HL-60 (cell line): ENCODE measurements at regions not wholly inside any gene's neighbourhood (a gene's known extent, or its start where the extent isn't known, plus 50 kb on each side); places are given as distances from the start of the nearest gene placed in this dataset.

Experiments used
- DNase-seq, 2 experiments: peaks; one replicate each; pipeline ENCODE4 v3.0.0-alpha.2; 2010 to 2020; ENCODE audit warnings: low read depth in 1 of 2, low spot score in 1 of 2
- H3K27ac ChIP-seq: fragments of 250-450 bp; sonication (Bioruptor Pico); replicated peaks from 2 replicates; pipeline ENCODE4 v1.5.1; 2020; ENCODE audit warnings: mild to moderate bottlenecking, moderate library complexity
- H3K27me3 ChIP-seq: fragments of 250-450 bp; sonication (Bioruptor Pico); 2 replicates; pipeline ENCODE4 v1.5.1; 2021; ENCODE audit warnings: mild to moderate bottlenecking, moderate library complexity; ENCODE audit not compliant: insufficient read depth, poor library complexity, severe bottlenecking
- H3K4me3 ChIP-seq: replicated peaks from 2 replicates; pipeline ENCODE4 v1.5.1; 2011; ENCODE audit warnings: mild to moderate bottlenecking, control low read depth, low read length; ENCODE audit not compliant: insufficient read depth
- CTCF ChIP-seq: IDR thresholded peaks from one replicate; pipeline ENCODE4 v1.5.1; 2011; ENCODE audit warnings: low read length, control low read depth, inconsistent platforms; ENCODE audit not compliant: insufficient read depth
- GABPA ChIP-seq: IDR thresholded peaks from 2 replicates; pipeline ENCODE4 v1.6.1; 2012; ENCODE audit warnings: low read depth
- POLR2AphosphoS5 ChIP-seq: IDR thresholded peaks from 2 replicates; pipeline ENCODE4 v1.6.1; 2012; ENCODE audit warnings: low read depth
- REST ChIP-seq: IDR thresholded peaks from 2 replicates; pipeline ENCODE4 v1.6.1; 2012; ENCODE audit warnings: low read depth; ENCODE audit not compliant: insufficient replicate concordance
- SPI1 ChIP-seq: IDR thresholded peaks from 2 replicates; pipeline ENCODE4 v1.6.1; 2012; ENCODE audit warnings: low read depth, mild to moderate bottlenecking, borderline replicate concordance

GRCh38 chr7:152922318-152923081 lies 162.9 kb downstream of the ACTR3B start:
- no peak for TF ChIP-seq CTCF
- no peak for TF ChIP-seq POLR2AphosphoS5
- no peak for TF ChIP-seq REST
- no peak for TF ChIP-seq GABPA
- Histone ChIP-seq H3K27ac (no peak overlapping the region), H3K4me3 (no peak overlapping the region), H3K27me3 (peaks cover 16% of the 10 kb centered on the region)
- no peak for DNase-seq

GRCh38 chr7:152923711-152924110 lies 164.2 kb downstream of the ACTR3B start:
- Histone ChIP-seq H3K4me3 (no peak overlapping the region), H3K27me3 (peaks cover 16% of the 10 kb centered on the region), H3K27ac (no peak overlapping the region)
- DNase-seq = no peak
- no peak for TF ChIP-seq SPI1
- TF ChIP-seq REST = no peak
- TF ChIP-seq GABPA = no peak
- no peak for TF ChIP-seq POLR2AphosphoS5
- no peak for TF ChIP-seq CTCF

GRCh38 chr7:152924238-152924637 lies 164.7 kb downstream of the ACTR3B start:
- DNase-seq = no peak
- no peak for TF ChIP-seq SPI1
- no peak for TF ChIP-seq REST
- no peak for TF ChIP-seq POLR2AphosphoS5
- no peak for TF ChIP-seq CTCF
- TF ChIP-seq GABPA = no peak
- Histone ChIP-seq H3K27ac (no peak overlapping the region), H3K4me3 (no peak overlapping the region), H3K27me3 (peaks cover 16% of the 10 kb centered on the region)
